HAP-1 (cell line): ENCODE measurements at regions not wholly inside any gene's neighbourhood (a gene's known extent, or its start where the extent isn't known, plus 50 kb on each side); places are given as distances from the start of the nearest gene placed in this dataset.
"Not testable (repeated sequence)": the region's sequence is repeated elsewhere in the genome, so short reads cannot be mapped to it uniquely, and the experiment has no call there.

ENCODE experiments used
- DNase-seq, 2 experiments: peaks; one replicate each; pipeline ENCODE4 v3.0.0-alpha.2; 2016 to 2020; ENCODE audit warnings: low spot score in 2 of 2
- H3K27me3 ChIP-seq: fragments of 250-450 bp; sonication (Bioruptor Pico); 2 replicates; pipeline ENCODE4 v1.5.1; 2020; ENCODE audit warnings: low read depth, mild to moderate bottlenecking, moderate library complexity
- H3K36me3 ChIP-seq: fragments of 250-450 bp; sonication (Bioruptor Pico); replicated peaks from 2 replicates; pipeline ENCODE4 v1.5.1; 2020; ENCODE audit warnings: mild to moderate bottlenecking
- H3K4me1 ChIP-seq: fragments of 250-450 bp; sonication (Bioruptor Pico); 2 replicates; pipeline ENCODE4 v1.5.1; 2020; ENCODE audit warnings: mild to moderate bottlenecking
- H3K4me3 ChIP-seq: fragments of 250-450 bp; sonication (Bioruptor Pico); 2 replicates; pipeline ENCODE4 v1.5.1; 2020; ENCODE audit warnings: mild to moderate bottlenecking, moderate library complexity
- H3K9me3 ChIP-seq: fragments of 250-450 bp; sonication (Bioruptor Pico); 2 replicates; pipeline ENCODE4 v1.5.1; 2020; ENCODE audit warnings: mild to moderate bottlenecking, moderate library complexity
- in situ Hi-C: fragments of 300-500 bp; cut with MboI; formaldehyde crosslinking; loops from 3 replicates; pipeline ENCODE4 v1.14.3; 2020; ENCODE audit warnings: low sequenced_read_pairs, inconsistent platforms, mixed read lengths

DNA sequence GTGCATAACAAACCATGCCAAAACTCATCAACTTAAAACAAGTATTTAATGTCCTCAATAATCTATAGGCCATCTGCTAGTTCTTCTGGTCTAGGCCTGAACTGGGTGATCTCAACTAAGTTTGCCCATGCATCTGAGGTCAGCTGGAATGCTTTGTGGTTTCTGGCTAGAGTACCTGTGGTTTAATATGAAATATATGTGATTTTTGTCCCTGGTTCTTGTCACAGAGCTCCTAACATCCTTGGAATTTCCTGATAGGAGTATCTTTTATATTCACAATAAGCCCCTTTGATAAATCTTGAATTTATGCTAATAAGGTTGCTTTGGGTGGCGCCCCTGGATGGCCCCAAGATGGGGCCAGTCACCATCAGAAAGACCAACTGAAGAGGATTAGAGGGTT, 535.9 kb downstream of the DNAH5 start:
- in situ Hi-C loops = no loop called here
- no peak for DNase-seq
- H3K4me3 ChIP-seq = no peak overlapping the region

DNA sequence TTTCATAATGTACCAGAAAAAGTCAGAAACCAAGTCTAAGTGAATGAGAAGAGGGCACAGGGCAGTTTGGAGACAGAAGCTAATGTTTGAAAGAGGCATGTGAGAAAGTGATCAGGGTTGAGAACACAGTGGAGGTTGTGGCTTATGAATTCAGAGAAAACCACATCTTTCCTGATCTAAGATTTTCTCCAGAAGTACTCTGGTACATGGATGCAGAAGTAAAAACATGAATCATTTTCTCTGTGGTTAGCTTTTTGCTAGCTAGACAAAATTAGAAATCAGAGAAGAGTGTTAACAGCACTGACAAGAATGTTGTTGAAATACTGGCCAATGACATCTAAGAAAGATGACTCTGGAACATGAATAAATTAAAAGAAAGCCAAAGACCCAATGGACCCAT, 541.1 kb downstream of the DNAH5 start:
- DNase-seq = no peak
- no peaks in the 10 kb centered on the region for H3K36me3 ChIP-seq
- in situ Hi-C loops = no loop called here
- H3K27me3 ChIP-seq = no peaks in the 10 kb centered on the region
- no peaks in the 10 kb centered on the region for H3K9me3 ChIP-seq
- H3K4me3 ChIP-seq = no peak overlapping the region
- H3K4me1 ChIP-seq = no peaks in the 10 kb centered on the region

More for the DNA sequence above, 535.9 kb downstream of the DNAH5 start:
- Histone ChIP-seq H3K9me3 (no peaks in the 10 kb centered on the region; the same call in 1 of the 2 replicates), H3K4me1 (no peaks in the 10 kb centered on the region), H3K36me3 (no peaks in the 10 kb centered on the region), H3K27me3 (no peaks in the 10 kb centered on the region)

GRCh38 chr5:13385066-13385465, 559.4 kb downstream of the DNAH5 start:
- in situ Hi-C loops = no loop called here
- H3K27me3 ChIP-seq = no peaks in the 10 kb centered on the region
- no peaks in the 10 kb centered on the region for H3K4me1 ChIP-seq
- no peak for DNase-seq
- H3K36me3 ChIP-seq = no peaks in the 10 kb centered on the region
- no peak overlapping the region for H3K4me3 ChIP-seq
- H3K9me3 ChIP-seq = no peaks in the 10 kb centered on the region

DNA sequence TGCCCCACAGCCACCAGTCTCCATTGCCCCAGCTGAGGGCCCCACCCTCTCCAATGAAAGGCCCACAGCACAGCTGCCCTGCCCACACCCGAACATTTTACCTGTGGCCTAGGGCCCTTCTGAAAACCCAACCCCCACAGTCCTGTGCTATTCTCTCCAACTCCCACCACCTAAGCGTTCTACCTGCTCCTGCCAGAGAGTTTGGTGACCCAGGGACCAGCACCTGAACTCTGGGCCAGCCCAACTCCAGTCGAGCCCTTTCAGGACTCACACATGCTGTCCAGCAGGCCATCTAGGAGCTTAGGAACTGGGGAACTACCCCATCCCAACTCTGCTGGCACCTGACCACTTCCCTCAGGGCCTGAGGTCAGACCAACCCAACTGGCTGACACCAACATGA, 562.3 kb downstream of the DNAH5 start:
- H3K27me3 ChIP-seq = no peaks in the 10 kb centered on the region
- no peak for DNase-seq
- H3K4me1 ChIP-seq = no peaks in the 10 kb centered on the region
- H3K9me3 ChIP-seq = no peaks in the 10 kb centered on the region
- no peak overlapping the region for H3K4me3 ChIP-seq
- H3K36me3 ChIP-seq = no peaks in the 10 kb centered on the region
- in situ Hi-C loops = no loop called here

DNA sequence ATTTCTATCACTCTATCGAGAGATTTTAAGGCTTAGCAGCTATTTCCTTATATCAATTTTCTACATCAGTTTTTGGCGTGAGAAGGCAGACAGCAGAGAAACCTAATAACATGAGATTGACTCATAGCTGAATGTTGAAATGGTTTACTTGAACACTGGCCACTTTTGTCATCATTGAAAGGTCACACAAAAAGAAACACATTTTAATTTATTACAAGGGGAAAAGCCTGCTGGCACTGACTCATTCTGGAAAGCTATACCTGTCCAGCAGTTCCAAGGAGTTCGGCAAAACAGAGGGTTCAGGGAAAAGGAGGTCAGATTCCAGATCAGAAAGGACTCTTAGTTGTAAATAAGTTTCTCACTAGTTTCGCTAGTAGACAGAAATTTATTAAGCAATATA, 566.4 kb downstream of the DNAH5 start:
- Histone ChIP-seq H3K27me3 (no peaks in the 10 kb centered on the region), H3K4me3 (no peak overlapping the region)
- in situ Hi-C loops = no loop called here

DNA sequence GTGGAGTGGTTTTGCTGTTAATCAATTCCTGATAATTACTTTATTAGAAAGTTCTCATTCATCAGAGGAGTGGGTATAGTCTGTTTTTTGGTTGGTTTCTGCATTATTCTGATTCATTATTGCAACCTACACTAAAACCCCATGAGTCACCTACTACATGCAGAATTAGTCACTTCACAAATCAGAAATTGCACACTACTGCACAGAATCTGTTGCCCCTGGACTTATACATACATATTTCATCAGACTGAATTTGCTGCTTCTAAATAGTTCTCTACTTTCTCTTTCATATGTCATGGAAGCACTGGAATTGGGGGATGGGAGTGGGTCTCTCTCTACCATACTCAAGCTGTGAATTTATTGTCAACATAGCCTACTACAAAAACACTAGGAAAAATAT, 585.1 kb downstream of the DNAH5 start:
- in situ Hi-C loops = no loop called here
- no peaks in the 10 kb centered on the region for H3K4me1 ChIP-seq
- H3K4me3 ChIP-seq = no peak overlapping the region
- no peaks in the 10 kb centered on the region for H3K27me3 ChIP-seq
- DNase-seq = no peak
- H3K36me3 ChIP-seq = no peaks in the 10 kb centered on the region
- no peaks in the 10 kb centered on the region for H3K9me3 ChIP-seq

More for the DNA sequence above, 566.4 kb downstream of the DNAH5 start:
- no peaks in the 10 kb centered on the region for H3K36me3 ChIP-seq
- no peaks in the 10 kb centered on the region for H3K4me1 ChIP-seq
- no peak for DNase-seq
- H3K9me3 ChIP-seq = no peaks in the 10 kb centered on the region

GRCh38 chr5:13358342-13358741, 586.1 kb downstream of the DNAH5 start:
- no peaks in the 10 kb centered on the region for H3K27me3 ChIP-seq
- H3K4me3 ChIP-seq = no peak overlapping the region
- in situ Hi-C loops = no loop called here
- H3K4me1 ChIP-seq = no peaks in the 10 kb centered on the region
- H3K36me3 ChIP-seq = no peaks in the 10 kb centered on the region
- no peaks in the 10 kb centered on the region for H3K9me3 ChIP-seq
- no peak for DNase-seq

GRCh38 chr5:13357929-13358328, 586.6 kb downstream of the DNAH5 start:
- Histone ChIP-seq H3K27me3 (no peaks in the 10 kb centered on the region), H3K9me3 (no peaks in the 10 kb centered on the region), H3K4me1 (no peaks in the 10 kb centered on the region), H3K4me3 (no peak overlapping the region), H3K36me3 (no peaks in the 10 kb centered on the region)
- DNase-seq = no peak
- in situ Hi-C loops = no loop called here

DNA sequence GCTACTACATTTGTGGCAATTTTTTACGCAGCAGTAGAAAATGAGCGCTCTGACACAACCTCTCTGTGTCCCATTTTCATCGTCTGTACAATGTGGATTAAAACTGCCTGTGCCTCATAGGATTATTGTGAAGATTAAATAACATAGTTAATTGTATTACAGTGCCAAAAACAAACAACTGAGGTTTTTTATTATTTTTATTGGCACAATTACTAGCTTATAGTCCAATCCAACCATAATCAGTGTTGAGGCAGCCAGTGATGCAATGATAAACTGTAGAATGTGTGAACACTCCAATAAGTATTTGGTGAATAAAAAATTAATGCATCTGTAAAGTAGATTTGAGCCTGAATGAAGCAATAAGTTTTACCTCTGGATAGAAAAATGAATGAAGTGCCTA, 588.3 kb downstream of the DNAH5 start:
- Histone ChIP-seq H3K9me3 (no peaks in the 10 kb centered on the region), H3K27me3 (no peaks in the 10 kb centered on the region), H3K4me1 (no peaks in the 10 kb centered on the region), H3K4me3 (no peak overlapping the region), H3K36me3 (no peaks in the 10 kb centered on the region)
- in situ Hi-C loops = no loop called here
- DNase-seq = no peak

GRCh38 chr5:13354611-13355010, 589.9 kb downstream of the DNAH5 start:
- no peak overlapping the region for H3K4me3 ChIP-seq
- no peak for DNase-seq
- in situ Hi-C loops = no loop called here
- H3K4me1 ChIP-seq = no peaks in the 10 kb centered on the region
- H3K9me3 ChIP-seq = no peaks in the 10 kb centered on the region
- H3K27me3 ChIP-seq = no peaks in the 10 kb centered on the region
- no peaks in the 10 kb centered on the region for H3K36me3 ChIP-seq

GRCh38 chr5:13350767-13351166, 593.7 kb downstream of the DNAH5 start:
- no peaks in the 10 kb centered on the region for H3K4me1 ChIP-seq
- H3K27me3 ChIP-seq = no peaks in the 10 kb centered on the region
- no peak overlapping the region for H3K4me3 ChIP-seq
- no peak for DNase-seq
- in situ Hi-C loops = no loop called here
- H3K36me3 ChIP-seq = no peaks in the 10 kb centered on the region
- H3K9me3 ChIP-seq = no peaks in the 10 kb centered on the region

DNA sequence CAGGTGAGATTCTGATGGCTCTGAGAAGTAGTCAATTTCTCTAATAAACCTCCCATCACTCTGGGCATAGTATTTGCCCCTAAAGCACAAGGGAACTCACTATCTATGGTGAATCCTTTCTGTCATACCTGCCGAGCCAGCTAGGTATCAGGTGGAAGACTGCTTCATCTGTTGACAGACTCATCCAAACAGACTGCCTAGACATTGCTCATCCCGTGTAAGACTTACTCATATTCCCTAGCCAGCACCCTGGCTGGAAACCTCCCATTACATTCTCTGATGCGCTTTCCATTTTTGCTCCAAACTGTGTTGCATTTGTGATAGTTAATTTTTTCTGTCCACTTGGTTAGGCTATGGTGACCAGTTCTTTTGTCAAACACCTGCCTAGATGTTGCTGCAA, 595.9 kb downstream of the DNAH5 start:
- Histone ChIP-seq H3K4me3 (no peak overlapping the region), H3K9me3 (no peaks in the 10 kb centered on the region), H3K36me3 (no peaks in the 10 kb centered on the region), H3K27me3 (no peaks in the 10 kb centered on the region), H3K4me1 (no peaks in the 10 kb centered on the region)
- in situ Hi-C loops = no loop called here
- DNase-seq = no peak

- no peak for DNase-seq
- Histone ChIP-seq H3K27me3 (no peaks in the 10 kb centered on the region), H3K4me1 (no peaks in the 10 kb centered on the region), H3K36me3 (no peaks in the 10 kb centered on the region), H3K4me3 (no peak overlapping the region), H3K9me3 (no peaks in the 10 kb centered on the region)
- in situ Hi-C loops = no loop called here
Observed at GRCh38 chr5:13346401-13346800, 598.1 kb downstream of the DNAH5 start.

DNA sequence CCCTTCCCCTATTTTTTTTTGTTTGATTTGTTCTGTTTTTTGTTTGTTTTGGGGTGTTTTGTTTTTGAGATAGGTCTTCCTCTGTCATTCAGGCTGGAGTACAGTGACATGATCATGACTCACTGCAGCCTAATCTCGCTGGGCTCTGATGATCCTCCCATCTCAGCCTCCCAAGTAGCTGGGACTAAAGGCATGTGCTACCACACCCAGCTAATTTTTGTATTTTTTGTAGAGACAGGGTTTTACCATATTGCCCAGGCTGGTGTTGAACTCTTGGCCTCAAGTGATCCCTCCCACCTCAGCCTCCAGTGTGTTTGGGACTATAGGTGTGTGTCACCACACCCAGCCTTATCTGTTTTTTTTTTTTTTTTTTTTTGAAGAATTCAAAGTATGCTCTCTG, 605.4 kb downstream of the DNAH5 start:
- Histone ChIP-seq H3K36me3 (no peaks in the 10 kb centered on the region), H3K27me3 (no peaks in the 10 kb centered on the region), H3K4me1 (no peaks in the 10 kb centered on the region), H3K4me3 (no peak overlapping the region), H3K9me3 (no peaks in the 10 kb centered on the region)
- DNase-seq = no peak
- in situ Hi-C loops = no loop called here

DNA sequence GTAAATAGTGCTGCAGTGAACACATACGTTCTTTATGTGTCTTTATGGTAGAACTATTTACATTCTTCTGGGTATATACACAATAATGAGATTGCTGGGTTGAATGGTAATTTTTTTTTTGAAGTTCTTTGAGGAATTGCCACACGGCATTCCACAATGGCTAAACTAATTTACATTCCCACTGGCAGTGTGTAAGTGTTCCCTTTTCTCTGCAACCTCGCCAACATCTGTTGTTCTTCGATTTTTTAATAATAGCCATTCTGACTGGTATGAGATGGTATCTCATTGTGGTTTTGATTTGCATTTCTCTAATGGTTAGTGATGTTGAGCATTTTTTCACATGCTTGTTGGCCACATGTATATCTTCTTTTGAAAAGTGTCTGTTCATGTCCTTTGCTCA, 609.5 kb downstream of the DNAH5 start:
- H3K27me3 ChIP-seq, H3K4me1 ChIP-seq, in situ Hi-C loops, H3K36me3 ChIP-seq, H3K9me3 ChIP-seq, H3K4me3 ChIP-seq, DNase-seq: not testable (repeated sequence)
